GM13977 (cell line): ENCODE measurements at regions not wholly inside any gene's neighbourhood (a gene's known extent, or its start where the extent isn't known, plus 50 kb on each side); places are given as distances from the start of the nearest gene placed in this dataset.

Source experiments
- DNase-seq: peaks from one replicate; pipeline ENCODE4 v3.0.0; 2012; ENCODE audit warnings: low spot score
- CTCF ChIP-seq: IDR thresholded peaks from 2 replicates; pipeline ENCODE4 v1.5.1; 2012; ENCODE audit warnings: mild to moderate bottlenecking, control low read depth; ENCODE audit not compliant: insufficient read depth; ENCODE audit errors: extremely low read depth, missing control alignments
- in situ Hi-C: fragments of 300-500 bp; cut with MboI; formaldehyde crosslinking; loops from one replicate; pipeline ENCODE4 v1.12.0; 2022; ENCODE audit warnings: low sequenced_read_pairs, low pct_unique_long_range_greater_than_20kb, mixed read lengths, inconsistent platforms; ENCODE audit not compliant: unreplicated experiment

GRCh38 chr10:78291722-78292121 is 258.1 kb downstream of the RPS24 start:
- no peak for DNase-seq
- TF ChIP-seq CTCF = no peak
- in situ Hi-C loops = no loop called here

DNA sequence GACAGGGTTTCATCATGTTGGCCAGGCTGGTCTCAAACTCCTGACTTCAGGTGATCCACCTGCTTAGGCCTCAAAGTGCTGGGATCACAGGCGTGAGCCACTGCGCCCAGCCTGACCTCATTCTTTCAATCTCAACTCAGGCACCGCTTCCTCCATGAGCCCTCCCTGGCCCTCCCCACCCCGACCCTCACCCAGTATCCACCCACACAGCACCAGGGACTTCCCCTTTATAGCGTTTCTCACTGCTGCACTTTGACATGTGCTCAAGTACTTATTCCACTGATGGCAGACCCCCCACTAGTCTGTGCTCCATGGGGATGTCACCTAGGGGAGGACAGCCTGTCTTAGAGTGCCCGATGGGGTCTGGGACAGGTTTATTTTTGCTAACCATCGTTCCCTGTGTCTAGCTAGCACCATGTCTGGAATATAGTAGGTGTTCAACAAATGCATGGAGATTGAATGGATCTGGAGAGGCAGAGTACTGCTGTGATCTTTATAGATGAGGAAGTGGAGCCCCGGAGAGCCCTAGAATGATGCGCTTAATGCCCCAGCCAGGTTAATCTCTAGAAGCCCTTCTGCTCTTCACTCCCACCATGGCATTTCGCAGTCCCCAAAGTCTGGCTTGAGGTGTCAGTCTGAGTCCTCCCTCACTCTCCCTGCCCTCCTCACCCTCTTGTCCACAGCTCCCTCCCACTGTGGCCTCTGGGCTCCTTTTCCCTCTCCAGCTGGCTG is 258.8 kb downstream of the RPS24 start:
- no peak for DNase-seq
- in situ Hi-C loops = no loop called here
- TF ChIP-seq CTCF = no peak

GRCh38 chr10:78292982-78293865 is 259.6 kb downstream of the RPS24 start:
- no peak for TF ChIP-seq CTCF
- no peak for DNase-seq
- in situ Hi-C loops = no loop called here

DNA sequence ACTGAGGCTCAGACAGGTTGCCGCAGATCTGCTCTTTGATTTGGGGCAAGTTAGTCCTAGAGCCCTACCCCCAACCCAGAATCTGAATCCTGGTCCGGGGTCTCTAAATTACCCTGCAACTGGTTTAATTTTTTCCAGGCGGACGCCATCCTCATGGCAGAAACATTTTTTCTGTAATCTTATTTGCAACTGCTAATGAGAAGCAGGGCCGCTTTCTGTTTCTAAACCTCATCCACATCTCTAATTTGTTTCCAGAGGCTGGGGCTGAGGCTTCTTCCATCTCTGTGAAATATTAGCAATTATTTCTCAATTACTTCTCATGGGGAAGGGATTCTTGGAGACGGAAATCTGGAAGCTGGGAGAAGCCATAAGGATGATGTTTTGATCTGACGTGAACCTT is 261.6 kb downstream of the RPS24 start:
- no peak for DNase-seq
- TF ChIP-seq CTCF = no peak
- in situ Hi-C loops = no loop called here

DNA sequence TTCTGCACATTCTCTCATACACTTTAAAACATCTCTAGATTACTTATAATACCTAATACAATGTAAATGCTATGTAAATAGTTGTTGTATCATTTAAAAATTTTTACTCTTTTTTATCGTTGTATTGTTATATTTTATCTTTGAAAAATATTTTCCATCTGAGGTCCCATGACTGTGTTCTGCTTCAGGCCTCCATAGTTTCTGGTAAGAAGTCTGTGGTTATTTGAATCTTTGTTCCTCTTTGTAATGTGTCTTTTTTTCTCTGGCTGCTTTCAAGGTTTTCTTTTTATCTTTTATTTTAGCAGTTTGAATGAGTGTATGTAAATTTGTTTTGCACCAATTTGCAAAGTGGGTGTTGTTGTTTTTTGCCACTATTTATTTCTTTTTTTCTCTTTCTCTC is 263.1 kb downstream of the RPS24 start:
- no peak for DNase-seq
- TF ChIP-seq CTCF = no peak
- in situ Hi-C loops = no loop called here

DNA sequence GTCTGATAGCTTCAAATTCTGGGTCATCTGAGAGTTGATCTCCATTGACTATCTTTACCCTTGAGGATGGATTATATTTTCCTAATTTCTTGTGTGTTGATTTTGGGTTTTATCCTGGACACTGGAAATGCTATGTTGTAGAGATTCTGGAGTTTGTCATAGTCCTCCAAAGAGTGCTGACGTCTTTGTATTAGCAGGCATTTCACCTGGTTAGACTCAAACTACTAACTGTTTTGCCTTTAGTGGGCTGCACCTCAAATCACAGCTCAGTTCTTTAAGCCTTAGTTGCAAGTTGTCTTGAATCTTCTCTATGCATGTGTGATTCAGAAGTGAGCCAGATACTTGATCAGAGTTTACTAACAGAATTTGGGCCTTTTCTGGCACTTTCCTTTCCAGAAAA is 264.3 kb downstream of the RPS24 start:
- in situ Hi-C loops = no loop called here
- TF ChIP-seq CTCF = no peak
- no peak for DNase-seq
